Neural progenitor cell (in vitro differentiated cells): ENCODE measurements at regions not wholly inside any gene's neighbourhood (a gene's known extent, or its start where the extent isn't known, plus 50 kb on each side); places are given as distances from the start of the nearest gene placed in this dataset.

Experiments
- DNase-seq: peaks from one replicate; pipeline ENCODE4 v3.0.0-alpha.2; 2016; ENCODE audit warnings: low spot score
- H2AFZ ChIP-seq: fragments of 200-600 bp; sonication (generic); replicated peaks from 2 replicates; pipeline ENCODE4 v1.6.1; 2016; ENCODE audit warnings: antibody characterized with exemption
- H3F3A ChIP-seq: fragments of 200-600 bp; sonication (generic); 2 replicates; pipeline ENCODE4 v1.6.1; 2016; ENCODE audit warnings: antibody characterized with exemption, low read depth
- H3K27ac ChIP-seq: fragments of 200-600 bp; sonication (generic); 2 replicates; pipeline ENCODE4 v1.5.1; 2016; ENCODE audit warnings: mild to moderate bottlenecking
- H3K27me3 ChIP-seq: fragments of 200-600 bp; sonication (generic); 2 replicates; pipeline ENCODE4 v1.6.1; 2016; ENCODE audit warnings: mild to moderate bottlenecking, moderate library complexity
- H3K36me3 ChIP-seq: fragments of 200-600 bp; sonication (generic); 2 replicates; pipeline ENCODE4 v1.5.1; 2016
- H3K4me1 ChIP-seq: fragments of 200-600 bp; sonication (generic); 2 replicates; pipeline ENCODE4 v1.6.1; 2016; ENCODE audit warnings: mixed run types
- H3K4me2 ChIP-seq: fragments of 200-600 bp; sonication (generic); 2 replicates; pipeline ENCODE4 v1.6.1; 2016
- H3K4me3 ChIP-seq: fragments of 200-600 bp; sonication (generic); 2 replicates; pipeline ENCODE4 v1.5.1; 2016
- H3K79me2 ChIP-seq: fragments of 200-600 bp; sonication (generic); 2 replicates; pipeline ENCODE4 v1.6.1; 2016; ENCODE audit warnings: low read depth
- H3K9ac ChIP-seq: fragments of 200-600 bp; sonication (generic); 2 replicates; pipeline ENCODE4 v1.6.1; 2016
- H3K9me3 ChIP-seq: fragments of 200-600 bp; sonication (generic); 2 replicates; pipeline ENCODE4 v1.5.1; 2016; ENCODE audit warnings: low read depth
- H4K20me1 ChIP-seq: fragments of 200-600 bp; sonication (generic); 2 replicates; pipeline ENCODE4 v1.6.1; 2016; ENCODE audit warnings: low read depth
- H3K27ac Mint-ChIP-seq: 3 replicates; pipeline ENCODE4 v1.8.0; 2021; ENCODE audit warnings: mixed read lengths
- H3K27me3 Mint-ChIP-seq: 2 replicates; pipeline ENCODE4 v1.8.0; 2022; ENCODE audit warnings: low read depth, mild to moderate bottlenecking, inconsistent platforms, moderate library complexity, mixed read lengths; ENCODE audit not compliant: insufficient read depth
- H3K36me3 Mint-ChIP-seq: 3 replicates; pipeline ENCODE4 v1.8.0; 2021; ENCODE audit warnings: mixed read lengths
- H3K4me1 Mint-ChIP-seq: 3 replicates; pipeline ENCODE4 v1.8.0; 2021; ENCODE audit warnings: mixed read lengths
- H3K4me3 Mint-ChIP-seq: 3 replicates; pipeline ENCODE4 v1.8.0; 2021; ENCODE audit warnings: mild to moderate bottlenecking, moderate library complexity, mixed read lengths
- H3K9me3 Mint-ChIP-seq: 3 replicates; pipeline ENCODE4 v1.8.0; 2020; ENCODE audit warnings: mixed read lengths
- CTCF ChIP-seq: fragments of 200-600 bp; sonication (generic); IDR thresholded peaks from 2 replicates; pipeline ENCODE4 v1.5.1; 2017; ENCODE audit warnings: antibody characterized with exemption, mild to moderate bottlenecking
- EZH2 ChIP-seq: fragments of 200-600 bp; sonication (generic); IDR thresholded peaks from 2 replicates; pipeline ENCODE4 v1.6.1; 2017; ENCODE audit warnings: antibody characterized with exemption, mild to moderate bottlenecking, moderate library complexity
- EZH2phosphoT487 ChIP-seq: fragments of 200-600 bp; sonication (generic); IDR thresholded peaks from 2 replicates; pipeline ENCODE4 v1.6.1; 2017; ENCODE audit warnings: antibody characterized with exemption

DNA sequence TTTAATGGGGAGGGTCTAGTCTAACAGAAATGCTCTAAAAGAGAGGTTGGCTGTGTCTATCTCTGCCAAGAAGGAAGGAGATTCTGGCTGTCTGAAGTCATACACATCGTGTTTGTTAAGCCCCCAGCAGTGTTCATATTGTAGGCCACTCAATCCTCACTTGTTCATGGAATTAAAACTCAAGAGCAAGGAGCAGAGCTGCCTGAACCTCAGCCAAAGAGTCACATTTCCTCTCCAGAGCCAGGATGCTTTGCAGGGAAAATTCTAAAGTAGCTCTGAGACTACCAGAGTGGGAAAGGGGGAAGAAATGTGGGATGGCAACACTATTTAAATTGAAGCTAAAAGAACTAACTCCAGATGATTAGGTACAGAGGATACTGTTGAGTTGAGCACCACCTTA lies 190.7 kb upstream of the CXCR4 start:
- H3K27ac Mint-ChIP-seq = no peak overlapping the region

DNA sequence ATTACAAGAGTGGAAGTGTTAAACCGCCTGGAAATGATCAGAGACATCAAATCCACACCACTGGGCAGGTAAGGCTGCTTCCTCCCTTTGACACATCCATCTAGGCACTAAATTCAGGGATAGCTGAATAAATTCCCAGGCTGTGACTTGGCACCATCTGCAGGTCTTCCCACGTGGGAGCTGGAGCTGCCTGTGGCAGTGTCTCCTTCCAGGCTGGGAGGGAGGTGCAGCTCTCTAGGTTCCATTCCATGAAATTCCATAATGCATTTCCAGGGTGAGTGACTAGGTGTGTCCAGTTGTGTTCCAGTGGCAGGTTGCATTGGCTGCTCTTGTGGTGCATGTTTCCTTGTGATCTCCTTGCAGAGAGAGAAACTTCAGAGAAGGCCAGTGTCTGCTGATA lies 188.9 kb upstream of the CXCR4 start:
- H3K4me1 Mint-ChIP-seq = peaks cover 34% of the 10 kb centered on the region
- H3K4me2 ChIP-seq = no peak overlapping the region
- no peaks in the 10 kb centered on the region for H4K20me1 ChIP-seq
- DNase-seq = no peak
- H3K9me3 Mint-ChIP-seq = no peaks in the 10 kb centered on the region
- TF ChIP-seq EZH2 = no peak
- TF ChIP-seq CTCF = no peak
- TF ChIP-seq EZH2phosphoT487 = no peak
- H3K27me3 Mint-ChIP-seq = no peaks in the 10 kb centered on the region
- H3K79me2 ChIP-seq = no peaks in the 10 kb centered on the region
- no peaks in the 10 kb centered on the region for H3K36me3 Mint-ChIP-seq
- H3K9me3 ChIP-seq = no peaks in the 10 kb centered on the region
- no peak overlapping the region for H3K27ac ChIP-seq
- H3F3A ChIP-seq = no peaks in the 10 kb centered on the region
- no peak overlapping the region for H3K27ac Mint-ChIP-seq
- no peak overlapping the region for H3K4me3 ChIP-seq
- H3K4me1 ChIP-seq = peaks cover 10% of the 10 kb centered on the region
- H3K36me3 ChIP-seq = no peaks in the 10 kb centered on the region
- H3K4me3 Mint-ChIP-seq = no peak overlapping the region
- H3K27me3 ChIP-seq = no peaks in the 10 kb centered on the region
- no peak overlapping the region for H2AFZ ChIP-seq
- H3K9ac ChIP-seq = no peak overlapping the region

More for the DNA sequence above, 190.7 kb upstream of the CXCR4 start:
- no peaks in the 10 kb centered on the region for H3K9me3 Mint-ChIP-seq
- H3K4me1 Mint-ChIP-seq = peaks cover 33% of the 10 kb centered on the region
- Histone ChIP-seq H4K20me1 (no peaks in the 10 kb centered on the region), H3K79me2 (no peaks in the 10 kb centered on the region), H3K4me2 (no peak overlapping the region), H3K4me3 (no peak overlapping the region), H3K9me3 (no peaks in the 10 kb centered on the region), H3K9ac (no peak overlapping the region), H3F3A (no peaks in the 10 kb centered on the region), H3K27me3 (no peaks in the 10 kb centered on the region), H3K36me3 (no peaks in the 10 kb centered on the region), H3K27ac (no peak overlapping the region), H3K4me1 (peaks cover 6% of the 10 kb centered on the region), H2AFZ (peak overlapping the region; percentile 34)
- no peaks in the 10 kb centered on the region for H3K27me3 Mint-ChIP-seq
- TF ChIP-seq EZH2 = no peak
- H3K36me3 Mint-ChIP-seq = no peaks in the 10 kb centered on the region
- H3K4me3 Mint-ChIP-seq = no peak overlapping the region
- DNase-seq = no peak

DNA sequence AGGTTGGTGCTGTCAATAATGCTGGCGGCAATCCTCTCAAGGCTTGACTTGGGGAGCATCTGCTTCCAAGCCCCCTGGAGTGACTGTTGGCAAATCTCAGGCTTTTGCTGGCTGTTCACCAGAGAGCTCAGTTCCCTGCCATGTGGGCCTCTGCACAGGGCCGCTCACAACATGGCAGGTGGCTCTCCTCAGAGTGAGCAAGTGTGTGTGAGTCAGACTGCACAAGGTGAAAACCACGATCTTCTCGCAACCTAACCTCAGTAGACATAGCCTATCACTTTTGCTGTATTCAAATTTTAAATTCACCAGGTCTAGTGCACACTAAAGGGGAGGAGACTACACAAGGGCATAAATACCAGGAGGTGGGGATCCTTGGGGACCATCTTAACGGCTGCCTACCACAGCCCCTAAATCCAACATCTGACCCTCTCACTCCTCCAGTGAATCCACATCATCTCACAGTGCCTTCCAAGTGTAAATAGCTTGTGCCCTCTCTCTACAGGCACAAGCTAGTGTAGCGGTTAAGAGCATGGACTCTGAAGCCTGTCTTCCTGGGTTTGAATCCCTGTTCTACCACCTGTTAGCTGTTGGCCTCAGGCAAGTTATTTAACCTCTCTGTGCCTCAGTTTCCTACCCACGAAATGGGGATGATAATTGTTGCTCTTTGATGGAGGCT lies 187.7 kb upstream of the CXCR4 start:
- no peaks in the 10 kb centered on the region for H3F3A ChIP-seq
- no peaks in the 10 kb centered on the region for H3K9me3 Mint-ChIP-seq
- peaks cover 33% of the 10 kb centered on the region for H3K4me1 Mint-ChIP-seq
- no peak overlapping the region for H3K4me2 ChIP-seq
- no peaks in the 10 kb centered on the region for H4K20me1 ChIP-seq
- no peak overlapping the region for H3K9ac ChIP-seq
- no peak overlapping the region for H3K27ac ChIP-seq
- no peaks in the 10 kb centered on the region for H3K79me2 ChIP-seq
- no peaks in the 10 kb centered on the region for H3K36me3 Mint-ChIP-seq
- no peak overlapping the region for H3K4me3 ChIP-seq
- no peak overlapping the region for H2AFZ ChIP-seq
- peaks cover 12% of the 10 kb centered on the region for H3K4me1 ChIP-seq
- no peaks in the 10 kb centered on the region for H3K9me3 ChIP-seq
- H3K27ac Mint-ChIP-seq = no peak overlapping the region
- no peaks in the 10 kb centered on the region for H3K27me3 Mint-ChIP-seq
- DNase-seq = no peak
- H3K4me3 Mint-ChIP-seq = no peak overlapping the region
- no peaks in the 10 kb centered on the region for H3K36me3 ChIP-seq
- no peaks in the 10 kb centered on the region for H3K27me3 ChIP-seq
- TF ChIP-seq EZH2phosphoT487 = no peak
- TF ChIP-seq CTCF = no peak
- no peak for TF ChIP-seq EZH2

DNA sequence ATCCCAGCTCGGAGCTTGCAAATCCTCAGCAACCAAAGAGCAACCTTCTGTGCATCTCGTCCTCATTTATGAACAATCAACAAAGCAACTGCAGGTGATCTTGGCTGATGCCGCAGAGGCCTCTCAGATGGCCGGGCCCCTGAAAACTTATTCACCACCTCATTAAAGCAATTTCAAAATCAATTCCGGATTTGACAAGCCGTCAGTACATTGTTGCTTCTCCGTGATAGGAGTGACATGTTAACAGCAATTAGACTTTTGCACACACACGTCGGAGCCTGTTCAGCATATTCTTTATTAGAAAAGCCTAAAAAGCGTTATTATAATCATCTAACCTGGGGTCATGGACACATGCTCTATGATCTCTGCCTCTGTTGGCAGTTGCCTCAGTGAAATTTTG lies 183.1 kb upstream of the CXCR4 start:
- TF ChIP-seq EZH2phosphoT487 = no peak
- Mint-ChIP-seq H3K27me3 (peaks cover 4% of the 10 kb centered on the region), H3K4me3 (no peak overlapping the region), H3K4me1 (peaks cover 27% of the 10 kb centered on the region), H3K27ac (no peak overlapping the region), H3K36me3 (no peaks in the 10 kb centered on the region), H3K9me3 (no peaks in the 10 kb centered on the region)
- no peaks in the 10 kb centered on the region for H4K20me1 ChIP-seq
- H3K36me3 ChIP-seq = no peaks in the 10 kb centered on the region
- peak overlapping the region; percentile 94 for H2AFZ ChIP-seq
- peaks cover 13% of the 10 kb centered on the region for H3K4me1 ChIP-seq
- H3K9me3 ChIP-seq = no peaks in the 10 kb centered on the region
- no peak for DNase-seq
- H3K4me2 ChIP-seq = no peak overlapping the region
- H3K4me3 ChIP-seq = no peak overlapping the region
- no peak overlapping the region for H3K9ac ChIP-seq
- H3K27ac ChIP-seq = no peak overlapping the region
- no peaks in the 10 kb centered on the region for H3K79me2 ChIP-seq
- no peaks in the 10 kb centered on the region for H3F3A ChIP-seq
- no peaks in the 10 kb centered on the region for H3K27me3 ChIP-seq
